Fibroblast of lung (primary cell): ENCODE measurements at regions not wholly inside any gene's neighbourhood (a gene's known extent, or its start where the extent isn't known, plus 50 kb on each side); places are given as distances from the start of the nearest gene placed in this dataset.

ENCODE experiments used
- DNase-seq, 2 donors: peaks; one replicate each; pipeline versions ENCODE4 v3.0.0 to v3.0.0-alpha.2; 2010; ENCODE audit warnings: low read depth in 2 of 2
- H2AFZ ChIP-seq: 2 replicates; pipeline ENCODE4 v1.5.1; 2012; ENCODE audit warnings: low read length, control low read depth, inconsistent platforms
- H3K27ac ChIP-seq: 2 replicates; pipeline ENCODE4 v1.5.1; 2011; ENCODE audit warnings: low read length, control low read depth; ENCODE audit not compliant: insufficient read depth
- H3K27me3 ChIP-seq: 2 replicates; pipeline ENCODE4 v1.5.1; 2011; ENCODE audit warnings: mild to moderate bottlenecking, low read length; ENCODE audit not compliant: control insufficient read depth, insufficient read depth
- H3K36me3 ChIP-seq: 2 replicates; pipeline ENCODE4 v1.5.1; 2011; ENCODE audit warnings: low read length; ENCODE audit not compliant: control insufficient read depth, insufficient read depth
- H3K4me1 ChIP-seq: 2 replicates; pipeline ENCODE4 v1.5.1; 2011; ENCODE audit warnings: low read length; ENCODE audit not compliant: control insufficient read depth, insufficient read depth; ENCODE audit errors: extremely low read depth
- H3K4me2 ChIP-seq: 2 replicates; pipeline ENCODE4 v1.5.1; 2011; ENCODE audit warnings: low read length, control low read depth; ENCODE audit not compliant: insufficient read depth; ENCODE audit errors: extremely low read depth
- H3K4me3 ChIP-seq, 4 experiments: fragments of 200-600 bp in 1 of 4; sonication (generic) in 1 of 4; replicated peaks in 1 of 4; 2 replicates each; pipeline ENCODE4 v1.5.1; 2011 to 2016; ENCODE audit warnings: low read length in 4 of 4, low read depth in 3 of 4, mild to moderate bottlenecking in 3 of 4, control low read depth in 2 of 4, inconsistent platforms in 1 of 4, mixed read lengths in 1 of 4; ENCODE audit not compliant: insufficient read depth in 1 of 4; ENCODE audit errors: control extremely low read depth in 1 of 4
- H3K79me2 ChIP-seq: 2 replicates; pipeline ENCODE4 v1.5.1; 2012; ENCODE audit warnings: mild to moderate bottlenecking, low read length, inconsistent platforms; ENCODE audit not compliant: control insufficient read depth, insufficient read depth
- H3K9ac ChIP-seq: 2 replicates; pipeline ENCODE4 v1.5.1; 2011; ENCODE audit warnings: mild to moderate bottlenecking, low read length, control low read depth; ENCODE audit not compliant: insufficient read depth
- H3K9me3 ChIP-seq: 2 replicates; pipeline ENCODE4 v1.5.1; 2012; ENCODE audit warnings: low read depth, low read length; ENCODE audit not compliant: control insufficient read depth, insufficient read depth
- H4K20me1 ChIP-seq: 2 replicates; pipeline ENCODE4 v1.5.1; 2011; ENCODE audit warnings: low read length; ENCODE audit not compliant: control insufficient read depth, insufficient read depth; ENCODE audit errors: extremely low read depth
- CTCF ChIP-seq, 2 donors: IDR thresholded peaks in 1 of 2; conservative IDR thresholded peaks in 1 of 2; 1 replicate in 1 of 2; 2 replicates in 1 of 2; pipeline ENCODE4 v1.5.1; 2011 to 2012; ENCODE audit warnings: low read length in 2 of 2, control low read depth in 1 of 2, inconsistent platforms in 1 of 2, low read depth in 1 of 2, mild to moderate bottlenecking in 1 of 2
- EZH2 ChIP-seq: IDR thresholded peaks from 2 replicates; pipeline ENCODE4 v1.5.1; 2012; ENCODE audit warnings: low read length, control low read depth, mild to moderate bottlenecking; ENCODE audit errors: missing control alignments

DNA sequence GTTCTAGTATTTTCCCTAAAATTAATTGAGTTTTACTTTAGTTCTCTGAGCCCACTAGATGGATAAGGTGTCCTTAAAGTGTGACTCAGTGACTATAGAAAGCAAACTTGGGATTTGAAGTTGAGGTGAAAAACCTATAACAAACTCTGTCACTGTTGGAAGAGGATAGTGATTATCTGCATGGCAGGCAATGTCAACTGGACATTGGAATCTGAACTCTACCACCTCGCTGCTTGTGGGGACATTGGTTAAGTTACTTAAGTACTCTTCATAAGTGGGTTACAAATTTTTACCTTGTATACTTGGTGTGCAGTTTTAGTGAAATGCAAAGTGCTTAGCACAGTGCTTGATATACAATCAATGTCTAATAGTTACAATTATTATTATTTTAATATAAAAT lies 87.9 kb upstream of the B3GAT2 start:
- Histone ChIP-seq H3K4me2 (no peak overlapping the region), H3K9me3 (no peaks in the 10 kb centered on the region), H3K36me3 (no peaks in the 10 kb centered on the region), H2AFZ (no peak overlapping the region), H3K79me2 (no peaks in the 10 kb centered on the region), H3K4me3 (no peak overlapping the region), H3K27me3 (no peaks in the 10 kb centered on the region), H4K20me1 (no peaks in the 10 kb centered on the region), H3K27ac (no peak overlapping the region), H3K4me1 (no peaks in the 10 kb centered on the region), H3K9ac (no peak overlapping the region)
- TF ChIP-seq CTCF (conservative IDR thresholded peaks at IDR 0.05 in 1 of 2, IDR thresholded peaks at IDR 0.05 in 1 of 2; ENCODE audit: low read depth in 1 of 2, low read length in 2 of 2): no peak
- TF ChIP-seq EZH2: no peak
- no peak for DNase-seq

DNA sequence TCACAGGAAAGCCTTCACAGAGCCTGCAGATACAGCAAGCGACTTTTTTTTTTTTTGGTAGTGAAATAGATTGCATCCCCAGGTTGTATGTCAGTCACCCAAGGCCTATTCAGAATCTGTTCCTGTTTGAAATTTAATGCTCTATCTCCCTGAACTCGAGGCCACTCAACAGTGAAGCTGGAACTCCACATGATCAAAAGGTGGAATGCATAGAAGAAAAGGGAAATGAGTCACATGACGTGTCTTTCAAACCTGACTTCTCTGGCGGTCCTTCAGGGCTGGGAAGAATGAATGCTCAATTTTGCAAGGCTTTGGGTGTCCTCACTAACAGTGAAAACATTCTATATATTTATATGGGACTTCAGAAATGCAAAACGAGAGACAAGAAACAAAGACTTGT lies 88.4 kb upstream of the B3GAT2 start:
- no peak overlapping the region for H3K4me3 ChIP-seq
- H4K20me1 ChIP-seq: no peaks in the 10 kb centered on the region
- no peaks in the 10 kb centered on the region for H3K36me3 ChIP-seq
- no peaks in the 10 kb centered on the region for H3K9me3 ChIP-seq
- DNase-seq: no peak
- H3K4me1 ChIP-seq: no peaks in the 10 kb centered on the region
- H3K27ac ChIP-seq: no peak overlapping the region
- H2AFZ ChIP-seq: no peak overlapping the region
- no peak overlapping the region for H3K9ac ChIP-seq
- no peaks in the 10 kb centered on the region for H3K79me2 ChIP-seq
- TF ChIP-seq CTCF (conservative IDR thresholded peaks at IDR 0.05 in 1 of 2, IDR thresholded peaks at IDR 0.05 in 1 of 2; ENCODE audit: low read depth in 1 of 2, low read length in 2 of 2) (no peak), EZH2 (no peak)
- H3K4me2 ChIP-seq: no peak overlapping the region
- no peaks in the 10 kb centered on the region for H3K27me3 ChIP-seq

- TF ChIP-seq EZH2 (no peak), CTCF (conservative IDR thresholded peaks at IDR 0.05 in 1 of 2, IDR thresholded peaks at IDR 0.05 in 1 of 2; ENCODE audit: low read depth in 1 of 2, low read length in 2 of 2) (no peak)
- Histone ChIP-seq H3K79me2 (no peaks in the 10 kb centered on the region), H3K4me2 (no peak overlapping the region)
Measured at GRCh38 chr6:71047417-71047816, 90.6 kb upstream of the B3GAT2 start.

More at GRCh38 chr6:71047417-71047816, 90.6 kb upstream of the B3GAT2 start:
- no peak overlapping the region for H2AFZ ChIP-seq
- no peaks in the 10 kb centered on the region for H3K27me3 ChIP-seq
- no peaks in the 10 kb centered on the region for H3K36me3 ChIP-seq
- no peaks in the 10 kb centered on the region for H3K4me1 ChIP-seq
- DNase-seq: no peak
- no peak overlapping the region for H3K27ac ChIP-seq
- H3K9ac ChIP-seq: no peak overlapping the region
- no peaks in the 10 kb centered on the region for H4K20me1 ChIP-seq
- H3K9me3 ChIP-seq: no peaks in the 10 kb centered on the region
- H3K4me3 ChIP-seq: no peak overlapping the region
